Ovary (tissue), 7 donors: ENCODE measurements at regions not wholly inside any gene's neighbourhood (a gene's known extent, or its start where the extent isn't known, plus 50 kb on each side); places are given as distances from the start of the nearest gene placed in this dataset.

Experiments
- DNase-seq, 5 donors: peaks; one replicate each; pipeline ENCODE4 v3.0.0-alpha.2; 2019 to 2020
- H3K27ac ChIP-seq, 2 donors: fragments of 200-600 bp; one replicate each; pipeline versions ENCODE4 v1.5.1 to v1.8.0; 2019 to 2022
- H3K27me3 ChIP-seq: fragments of 200-600 bp; one replicate; pipeline ENCODE4 v1.8.0; 2022
- H3K36me3 ChIP-seq: fragments of 200-600 bp; sonication (generic); one replicate; pipeline ENCODE4 v1.5.1; 2019
- H3K4me1 ChIP-seq: one replicate; pipeline ENCODE4 v1.8.1; 2013; ENCODE audit warnings: mild to moderate bottlenecking, moderate library complexity; ENCODE audit not compliant: insufficient read depth
- H3K4me3 ChIP-seq: fragments of 200-600 bp; sonication (generic); one replicate; pipeline ENCODE4 v1.5.1; 2017
- H3K9me3 ChIP-seq, 2 donors: fragments of 200-600 bp in 1 of 2; sonication (generic) in 1 of 2; one replicate each; pipeline versions ENCODE4 v1.5.1 to v1.8.1; 2013 to 2019; ENCODE audit warnings: mild to moderate bottlenecking in 1 of 2, moderate library complexity in 1 of 2
- EP300 ChIP-seq: sonication (generic); formaldehyde crosslinking; IDR thresholded peaks from one replicate; pipeline ENCODE4 v1.6.1; 2017; ENCODE audit warnings: antibody characterized with exemption
- POLR2A ChIP-seq: fragments of 450-650 bp; IDR thresholded peaks from one replicate; pipeline ENCODE4 v1.6.1; 2017; ENCODE audit warnings: antibody characterized with exemption, mild to moderate bottlenecking, moderate library complexity
- WGBS, 3 donors: extraction: QIAGEN DNeasy Blood & Tissue Kit in 1 of 3; methylation state at CpG; one replicate each; pipeline versions ENCODE4 v1.1.5 to v1.1.7; 2013 to 2017; 5-methylcytosine and 5-hydroxymethylcytosine counted together
- intact Hi-C, 4 donors: fragments of 100-400 bp; cut with DNase I; formaldehyde crosslinking; loops; one replicate each; pipeline versions ENCODE4 v1.11.0 to v1.15.1; 2022 to 2023
- TF ChIP-seq, protein P1 (sequence below), 3 donors: fragments of 450-650 bp in 2 of 3; fragments of 200-600 bp in 1 of 3; IDR thresholded peaks; one replicate each; pipeline versions ENCODE4 v1.5.1 to v1.8.0; 2016 to 2022; ENCODE audit warnings: antibody characterized with exemption in 3 of 3, mild to moderate bottlenecking in 1 of 3
- donor health status: DM: no; HTN: no; CAD: no; lungs with moderate emphysema.
- donor health status: DM: no; HTN: no; CAD: no.
- donor health status: Bipolar disorder and iron deficiency.
- donor health status: DM: no; HTN: no; CAD: no.
- donor health status: DM: yes; HTN: yes; CAD: no.

DNA sequence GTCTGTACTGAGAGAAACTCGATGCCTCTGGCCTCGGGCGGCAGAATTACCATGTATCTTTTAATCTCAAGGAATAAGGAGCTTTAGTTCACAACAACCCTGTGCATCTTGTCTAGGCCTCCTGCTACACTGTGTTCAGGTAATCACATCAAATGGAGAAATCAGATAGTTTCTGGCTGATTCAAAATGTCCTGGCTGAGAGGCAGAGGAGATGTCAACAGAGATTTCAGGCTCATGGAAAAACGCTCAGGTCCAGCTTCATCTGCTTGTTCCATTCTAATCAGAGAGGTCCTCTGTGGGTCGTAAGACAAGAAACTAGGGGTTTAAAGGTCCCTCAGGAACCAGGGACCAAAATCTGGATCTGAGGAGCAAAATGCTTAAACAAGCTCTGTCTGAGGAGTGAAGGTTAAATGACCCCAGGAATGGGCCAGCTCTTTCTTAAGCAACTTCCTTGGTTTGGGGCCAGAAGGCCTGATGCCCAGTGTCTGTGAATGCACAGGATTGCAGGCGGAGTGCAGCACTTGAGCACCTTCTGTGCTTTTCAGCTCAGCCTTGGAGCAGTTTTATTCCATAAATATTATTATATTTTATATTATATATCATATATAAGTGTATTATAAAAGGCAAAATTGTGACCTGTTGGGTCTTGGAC is 170.2 kb upstream of the PRICKLE1 start:
- no peak overlapping the region for H3K27ac ChIP-seq
- no peaks in the 10 kb centered on the region for H3K27me3 ChIP-seq
- TF ChIP-seq, protein P1, sequence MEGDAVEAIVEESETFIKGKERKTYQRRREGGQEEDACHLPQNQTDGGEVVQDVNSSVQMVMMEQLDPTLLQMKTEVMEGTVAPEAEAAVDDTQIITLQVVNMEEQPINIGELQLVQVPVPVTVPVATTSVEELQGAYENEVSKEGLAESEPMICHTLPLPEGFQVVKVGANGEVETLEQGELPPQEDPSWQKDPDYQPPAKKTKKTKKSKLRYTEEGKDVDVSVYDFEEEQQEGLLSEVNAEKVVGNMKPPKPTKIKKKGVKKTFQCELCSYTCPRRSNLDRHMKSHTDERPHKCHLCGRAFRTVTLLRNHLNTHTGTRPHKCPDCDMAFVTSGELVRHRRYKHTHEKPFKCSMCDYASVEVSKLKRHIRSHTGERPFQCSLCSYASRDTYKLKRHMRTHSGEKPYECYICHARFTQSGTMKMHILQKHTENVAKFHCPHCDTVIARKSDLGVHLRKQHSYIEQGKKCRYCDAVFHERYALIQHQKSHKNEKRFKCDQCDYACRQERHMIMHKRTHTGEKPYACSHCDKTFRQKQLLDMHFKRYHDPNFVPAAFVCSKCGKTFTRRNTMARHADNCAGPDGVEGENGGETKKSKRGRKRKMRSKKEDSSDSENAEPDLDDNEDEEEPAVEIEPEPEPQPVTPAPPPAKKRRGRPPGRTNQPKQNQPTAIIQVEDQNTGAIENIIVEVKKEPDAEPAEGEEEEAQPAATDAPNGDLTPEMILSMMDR (IDR thresholded peaks at IDR 0.05) = no peak
- no peak for TF ChIP-seq POLR2A
- TF ChIP-seq EP300 = no peak
- no peaks in the 10 kb centered on the region for H3K9me3 ChIP-seq
- no peaks in the 10 kb centered on the region for H3K36me3 ChIP-seq
- intact Hi-C loops = no loop called here
- H3K4me3 ChIP-seq = no peak overlapping the region
- WGBS, 3 donors = 57 to 72% (median 61%) methylated on average over 6 of the region's 6 CpGs
- no peaks in the 10 kb centered on the region for H3K4me1 ChIP-seq
- DNase-seq = peak; percentile 68 to 80 (median 76)

DNA sequence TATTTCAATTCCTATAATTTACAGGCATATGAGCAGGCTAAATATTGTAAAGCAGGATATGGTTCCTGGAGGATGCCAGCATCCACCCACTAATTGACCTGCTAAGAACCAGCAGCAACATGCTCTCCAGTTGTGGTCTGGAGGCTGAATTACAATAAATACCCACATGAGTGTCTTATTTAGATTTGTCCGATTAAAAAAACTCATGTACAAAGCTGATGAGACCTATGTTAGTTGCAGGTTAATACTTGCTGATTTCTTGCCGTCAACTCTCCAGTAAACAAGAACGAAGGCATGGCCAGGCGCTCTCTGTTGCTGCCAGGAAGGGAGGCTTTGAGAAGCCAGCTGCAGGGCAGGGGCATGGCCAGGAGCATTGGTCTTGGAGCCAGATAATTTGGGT is 169.3 kb upstream of the PRICKLE1 start:
- intact Hi-C loops = no loop called here

DNA sequence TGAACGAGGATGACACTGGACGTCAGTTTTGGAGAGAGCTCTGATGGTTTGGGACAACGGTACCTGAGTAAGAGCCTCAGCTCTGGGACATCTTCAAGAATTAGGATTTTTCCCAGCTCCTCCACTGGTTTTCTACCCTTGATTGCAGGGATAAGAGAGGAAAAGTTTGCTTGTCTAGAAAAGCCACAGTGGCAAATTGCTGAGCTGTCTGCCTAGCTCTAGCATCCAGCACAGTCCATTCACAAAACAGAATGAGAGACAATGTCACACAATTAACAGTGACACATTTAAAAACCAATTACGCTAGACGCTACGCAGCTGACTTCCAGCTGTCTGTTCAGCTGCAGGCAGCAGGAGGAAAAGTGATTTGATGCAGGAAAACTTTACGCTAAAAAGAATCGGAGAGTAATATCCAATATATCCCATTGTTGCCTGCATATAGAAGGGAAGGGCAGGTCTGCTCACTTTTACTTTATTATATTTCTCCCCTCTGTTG is 168.1 kb upstream of the PRICKLE1 start:
- H3K9me3 ChIP-seq = no peaks in the 10 kb centered on the region
- TF ChIP-seq EP300 = no peak
- no peak for TF ChIP-seq POLR2A
- TF ChIP-seq, protein P1 (IDR thresholded peaks at IDR 0.05) = no peak
- intact Hi-C loops = no loop called here
- H3K4me3 ChIP-seq = no peak overlapping the region
- no peaks in the 10 kb centered on the region for H3K36me3 ChIP-seq
- no peaks in the 10 kb centered on the region for H3K27me3 ChIP-seq
- WGBS, 3 donors = 85 to 93% (median 89%) methylated on average over 8 of the region's 8 CpGs
- no peaks in the 10 kb centered on the region for H3K4me1 ChIP-seq
- no peak for DNase-seq
- no peak overlapping the region for H3K27ac ChIP-seq

More for the DNA sequence above, 169.3 kb upstream of the PRICKLE1 start:
- Histone ChIP-seq H3K4me3 (no peak overlapping the region), H3K27ac (no peak overlapping the region), H3K4me1 (no peaks in the 10 kb centered on the region), H3K9me3 (no peaks in the 10 kb centered on the region), H3K36me3 (no peaks in the 10 kb centered on the region), H3K27me3 (no peaks in the 10 kb centered on the region)
- DNase-seq = no peak
- WGBS, 3 donors = 93 to 97% (median 96%) methylated on average over 4 of the region's 4 CpGs
- TF ChIP-seq EP300 = no peak
- TF ChIP-seq POLR2A = no peak
- TF ChIP-seq, protein P1 (IDR thresholded peaks at IDR 0.05) = no peak

DNA sequence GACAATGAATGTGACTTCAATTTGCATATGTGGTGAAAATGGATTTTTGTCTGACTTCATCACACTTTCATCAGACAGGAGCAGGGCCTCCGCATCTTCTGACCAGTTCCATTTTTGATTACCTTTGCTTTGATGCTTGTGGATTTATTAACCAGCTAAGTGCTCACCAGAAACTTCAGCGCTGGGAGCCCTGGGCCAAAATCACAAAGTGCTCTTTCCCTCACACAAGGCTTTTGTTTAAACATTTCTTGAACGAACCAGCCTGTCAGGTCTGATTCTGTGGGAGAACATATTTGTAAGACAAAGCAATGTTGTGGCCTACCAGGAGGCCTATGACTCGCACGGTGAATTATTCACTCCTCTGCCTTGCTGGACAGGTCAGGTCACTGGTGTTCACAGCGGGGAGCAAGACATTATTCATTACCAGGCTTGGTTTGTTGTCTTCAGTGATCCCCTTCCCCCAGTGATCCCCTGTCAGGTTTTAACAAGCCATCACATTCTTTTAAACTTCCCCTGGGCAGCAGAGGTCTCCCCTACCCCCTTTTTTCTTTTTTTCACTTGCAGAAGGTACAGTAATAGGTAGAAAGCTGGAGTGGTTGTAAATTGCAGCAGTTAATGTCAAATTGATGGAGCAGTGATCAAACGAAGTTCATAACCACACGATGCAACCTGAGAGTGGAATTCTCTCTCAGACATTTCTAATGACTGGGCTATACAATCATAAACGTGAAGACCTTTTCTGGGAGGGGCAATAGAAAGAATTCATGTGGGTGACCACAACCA is 167.5 kb upstream of the PRICKLE1 start:
- no peak overlapping the region for H3K27ac ChIP-seq
- DNase-seq = no peak

More for the DNA sequence above, 167.5 kb upstream of the PRICKLE1 start:
- 44 to 56% (median 54%) methylated on average over 9 of the region's 9 CpGs for whole genome bisulfite sequencing, 3 donors
- H3K4me3 ChIP-seq = no peak overlapping the region
- intact Hi-C loops = no loop called here
- no peaks in the 10 kb centered on the region for H3K4me1 ChIP-seq
- no peak for TF ChIP-seq POLR2A
- TF ChIP-seq, protein P1 (IDR thresholded peaks at IDR 0.05) = no peak
- TF ChIP-seq EP300 = no peak
- no peaks in the 10 kb centered on the region for H3K27me3 ChIP-seq
- no peaks in the 10 kb centered on the region for H3K9me3 ChIP-seq
- no peaks in the 10 kb centered on the region for H3K36me3 ChIP-seq
